ENCODE measurements at regions not wholly inside any gene's neighbourhood (a gene's known extent, or its start where the extent isn't known, plus 50 kb on each side); places are given as distances from the start of the nearest gene placed in this dataset.

GRCh38 chr3:56864918-56865524, 63.3 kb upstream of the ARHGEF3 start:
- no peak for DNase-seq (ENCODE audit: low read depth)
- no peak for TF ChIP-seq CTCF (IDR thresholded peaks at IDR 0.05; ENCODE audit: control insufficient read depth, insufficient read depth, low read depth, low read length, missing control alignments)

GRCh38 chr3:56864090-56864489, 62.3 kb upstream of the ARHGEF3 start:
- H3K4me3 ChIP-seq (ENCODE audit: control insufficient read depth, low read depth, low read length): no peak overlapping the region
- TF ChIP-seq CTCF (IDR thresholded peaks at IDR 0.05; ENCODE audit: control insufficient read depth, insufficient read depth, low read depth, low read length, missing control alignments): no peak
- DNase-seq (ENCODE audit: low read depth): no peak

More at GRCh38 chr3:56864918-56865524, 63.3 kb upstream of the ARHGEF3 start:
- no peak overlapping the region for H3K4me3 ChIP-seq (ENCODE audit: control insufficient read depth, low read depth, low read length)

GRCh38 chr3:56862352-56863062, 60.8 kb upstream of the ARHGEF3 start:
- TF ChIP-seq CTCF (IDR thresholded peaks at IDR 0.05; ENCODE audit: control insufficient read depth, insufficient read depth, low read depth, low read length, missing control alignments): no peak
- H3K4me3 ChIP-seq (ENCODE audit: control insufficient read depth, low read depth, low read length): no peak overlapping the region
- peak; percentile 33 for DNase-seq (ENCODE audit: low read depth)

- no peak overlapping the region for H3K4me3 ChIP-seq (ENCODE audit: control insufficient read depth, low read depth, low read length)
- DNase-seq (ENCODE audit: low read depth): no peak
- TF ChIP-seq CTCF (IDR thresholded peaks at IDR 0.05; ENCODE audit: control insufficient read depth, insufficient read depth, low read depth, low read length, missing control alignments): no peak
Measured at GRCh38 chr3:56861511-56861910, 59.8 kb upstream of the ARHGEF3 start.

GRCh38 chr3:56860939-56861338, 59.2 kb upstream of the ARHGEF3 start:
- no peak for TF ChIP-seq CTCF (IDR thresholded peaks at IDR 0.05; ENCODE audit: control insufficient read depth, insufficient read depth, low read depth, low read length, missing control alignments)
- no peak overlapping the region for H3K4me3 ChIP-seq (ENCODE audit: control insufficient read depth, low read depth, low read length)
- DNase-seq (ENCODE audit: low read depth): no peak

GRCh38 chr3:56860351-56860750, 58.6 kb upstream of the ARHGEF3 start:
- no peak overlapping the region for H3K4me3 ChIP-seq (ENCODE audit: control insufficient read depth, low read depth, low read length)
- no peak for TF ChIP-seq CTCF (IDR thresholded peaks at IDR 0.05; ENCODE audit: control insufficient read depth, insufficient read depth, low read depth, low read length, missing control alignments)
- no peak for DNase-seq (ENCODE audit: low read depth)

All from AG09309 (cell line).